Glomerular visceral epithelial cell (primary cell): ENCODE measurements at regions not wholly inside any gene's neighbourhood (a gene's known extent, or its start where the extent isn't known, plus 50 kb on each side); places are given as distances from the start of the nearest gene placed in this dataset.

ENCODE experiments used
- DNase-seq: peaks from one replicate; pipeline ENCODE4 v3.0.0-alpha.2; 2016; ENCODE audit errors: extremely low spot score

DNA sequence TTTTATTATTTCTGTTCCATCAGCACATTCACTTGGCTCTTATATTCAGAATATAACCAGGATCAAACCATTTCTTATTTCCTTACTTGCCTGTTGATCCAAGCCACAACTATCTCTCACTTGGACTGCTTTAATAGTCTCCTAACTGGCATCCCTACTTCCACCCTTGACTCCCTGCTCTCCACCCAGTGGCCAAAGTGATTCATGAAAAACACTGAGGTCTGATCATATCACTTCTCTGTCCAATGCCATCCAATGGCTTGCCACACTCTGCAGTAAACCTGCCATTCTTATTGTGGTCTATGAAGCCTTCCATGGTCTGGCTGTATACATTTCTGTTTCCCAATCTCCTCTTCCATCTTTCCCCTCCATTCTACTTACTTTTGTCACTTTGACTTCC lies 576.1 kb downstream of the PDCD6IP start:
- no peak for DNase-seq

DNA sequence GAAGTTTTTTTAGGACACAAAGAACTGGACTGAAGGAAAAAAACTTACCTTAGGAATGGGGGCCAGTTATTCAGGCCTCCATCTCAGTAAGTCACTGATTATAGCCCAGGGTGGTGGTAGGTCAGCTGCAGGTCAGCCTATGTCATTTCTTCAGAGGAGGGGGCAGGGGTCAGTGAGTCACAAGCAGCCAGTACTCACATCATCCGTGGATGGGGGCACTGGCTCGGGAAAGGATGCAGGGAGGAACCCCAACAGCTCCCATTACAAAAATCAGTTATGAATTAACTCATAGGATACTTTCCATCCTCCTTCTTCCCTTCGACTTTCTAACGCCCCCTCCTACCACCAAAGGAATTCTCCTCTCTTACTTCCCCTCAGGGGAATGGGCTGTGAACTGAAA lies 578.3 kb downstream of the PDCD6IP start:
- no peak for DNase-seq

DNA sequence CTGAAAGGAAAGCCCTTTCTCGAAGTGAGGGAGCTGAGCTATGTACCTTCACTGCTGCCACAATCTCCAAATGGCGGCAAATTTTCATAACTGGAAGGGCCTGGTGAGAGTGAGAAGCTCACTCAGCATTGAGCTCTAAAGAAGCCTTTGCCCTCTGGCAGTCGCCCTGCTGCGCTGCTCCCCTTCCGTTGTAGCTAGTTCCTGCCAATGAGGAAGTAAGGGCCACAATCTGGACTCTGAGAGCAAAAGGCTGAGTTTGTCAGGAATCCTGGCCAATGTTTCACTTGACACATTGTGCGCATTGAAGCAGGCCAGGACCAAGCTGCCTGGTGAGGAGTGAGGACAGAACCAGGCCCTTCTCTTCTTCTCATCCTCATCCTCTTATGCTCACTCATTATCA lies 579.5 kb downstream of the PDCD6IP start:
- DNase-seq, result no peak

DNA sequence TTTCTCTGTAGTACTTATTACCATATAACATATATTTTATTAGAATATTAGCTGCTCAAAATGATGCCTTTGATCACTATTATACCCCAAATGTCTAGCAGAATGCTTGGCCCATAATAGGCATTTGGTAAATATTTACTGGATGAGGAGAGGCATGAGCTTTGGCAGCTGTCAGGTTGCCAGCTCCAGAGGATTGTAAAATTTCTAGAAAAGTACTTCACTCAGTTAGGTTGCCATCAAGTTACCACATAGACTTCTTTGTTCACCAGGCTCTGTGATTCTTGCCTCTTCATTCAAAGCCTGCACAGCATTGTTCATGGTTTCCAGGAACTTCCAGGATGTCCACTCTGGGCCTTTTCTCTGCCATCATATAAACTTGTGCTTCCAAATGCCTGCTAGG lies 582.8 kb downstream of the PDCD6IP start:
- no peak for DNase-seq

DNA sequence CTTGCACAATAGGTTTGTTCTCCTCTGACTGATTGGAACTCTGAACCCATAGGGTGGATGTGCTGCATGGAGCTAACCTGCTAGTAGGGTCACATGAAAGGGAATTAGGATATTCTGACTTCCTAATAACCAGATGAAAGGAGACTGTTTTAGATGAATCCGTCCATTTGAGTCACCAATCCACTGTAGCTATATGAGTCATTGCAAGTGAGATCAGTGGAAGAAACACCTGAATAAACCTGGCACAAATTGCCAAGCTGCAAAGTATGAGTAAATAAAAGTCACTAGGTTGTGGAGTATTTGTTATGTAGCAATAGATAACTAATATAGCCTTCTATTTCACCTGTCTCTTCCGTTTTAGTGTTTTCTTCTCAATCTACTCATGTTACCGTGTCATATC lies 584.4 kb downstream of the PDCD6IP start:
- DNase-seq, result no peak

DNA sequence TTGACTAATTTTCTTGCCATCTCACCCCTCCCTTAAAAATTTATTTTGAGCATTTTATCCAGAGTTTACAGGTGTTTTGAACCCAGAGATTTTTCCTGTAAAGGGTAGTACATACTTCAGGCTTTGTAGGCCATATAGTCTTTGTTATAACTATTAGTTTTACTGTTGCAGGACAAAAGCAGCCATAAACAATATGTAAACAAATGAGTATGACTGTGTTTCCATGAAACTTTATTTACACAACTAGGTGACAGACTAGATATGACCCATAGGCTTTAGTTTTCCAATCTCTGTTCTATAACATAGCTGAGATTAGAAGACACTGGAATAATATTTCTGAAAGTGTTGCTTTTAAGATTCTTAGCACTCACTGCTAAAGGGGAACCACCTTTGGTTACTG lies 587.9 kb downstream of the PDCD6IP start:
- no peak for DNase-seq

DNA sequence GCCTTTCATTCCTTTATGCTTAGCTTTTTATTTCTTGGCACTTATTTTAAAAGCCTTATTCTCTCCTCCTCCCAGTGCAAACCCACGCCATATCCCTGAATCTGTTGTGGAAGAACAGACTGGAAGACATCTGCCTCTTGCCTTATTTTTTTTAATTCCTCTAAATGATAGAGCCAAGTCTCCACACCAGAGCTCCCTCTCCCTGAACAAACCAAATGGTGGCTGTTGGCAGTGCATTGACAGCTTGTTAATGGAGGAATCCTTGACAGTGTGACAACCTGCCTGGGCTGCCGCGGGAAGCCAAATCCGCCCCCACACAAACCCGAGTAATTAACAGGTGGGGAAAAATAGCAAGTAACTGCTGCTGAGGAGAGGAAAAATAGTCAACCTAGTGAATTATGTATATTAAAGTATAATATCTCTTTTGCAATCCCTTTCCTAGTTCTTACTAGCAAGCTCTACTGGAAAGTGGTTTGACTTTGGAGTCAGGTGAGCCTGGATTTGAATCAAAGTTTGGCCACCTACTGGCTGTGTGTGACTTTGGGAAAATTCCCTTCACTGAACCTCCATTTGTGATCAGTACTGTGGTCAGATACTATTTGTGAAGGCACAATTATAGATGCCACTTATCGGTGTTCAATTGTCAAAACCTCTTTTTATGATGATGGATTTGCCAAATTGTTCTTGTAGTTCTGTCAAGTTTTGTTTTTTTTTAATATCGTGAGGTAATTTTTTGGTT lies 589.6 kb downstream of the PDCD6IP start:
- no peak for DNase-seq

DNA sequence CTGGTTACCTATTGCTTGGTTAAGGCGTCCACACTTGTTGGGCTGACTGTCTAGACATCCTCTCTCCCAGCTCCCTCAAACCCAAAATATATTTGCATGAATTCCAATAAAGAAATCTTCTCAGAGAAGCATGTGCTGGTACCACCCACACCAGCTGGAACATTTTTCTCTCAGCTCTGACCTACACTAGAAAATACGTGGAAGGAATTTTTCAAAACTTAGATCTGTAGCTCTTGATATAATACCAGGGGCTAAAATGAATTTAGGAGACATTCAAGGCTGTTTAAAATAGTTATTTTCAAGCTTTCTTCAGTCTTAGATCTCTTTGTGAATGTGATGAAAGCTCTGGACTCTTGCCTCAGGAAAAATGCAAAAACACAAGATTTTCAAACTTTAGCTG lies 590.4 kb downstream of the PDCD6IP start:
- no peak for DNase-seq

DNA sequence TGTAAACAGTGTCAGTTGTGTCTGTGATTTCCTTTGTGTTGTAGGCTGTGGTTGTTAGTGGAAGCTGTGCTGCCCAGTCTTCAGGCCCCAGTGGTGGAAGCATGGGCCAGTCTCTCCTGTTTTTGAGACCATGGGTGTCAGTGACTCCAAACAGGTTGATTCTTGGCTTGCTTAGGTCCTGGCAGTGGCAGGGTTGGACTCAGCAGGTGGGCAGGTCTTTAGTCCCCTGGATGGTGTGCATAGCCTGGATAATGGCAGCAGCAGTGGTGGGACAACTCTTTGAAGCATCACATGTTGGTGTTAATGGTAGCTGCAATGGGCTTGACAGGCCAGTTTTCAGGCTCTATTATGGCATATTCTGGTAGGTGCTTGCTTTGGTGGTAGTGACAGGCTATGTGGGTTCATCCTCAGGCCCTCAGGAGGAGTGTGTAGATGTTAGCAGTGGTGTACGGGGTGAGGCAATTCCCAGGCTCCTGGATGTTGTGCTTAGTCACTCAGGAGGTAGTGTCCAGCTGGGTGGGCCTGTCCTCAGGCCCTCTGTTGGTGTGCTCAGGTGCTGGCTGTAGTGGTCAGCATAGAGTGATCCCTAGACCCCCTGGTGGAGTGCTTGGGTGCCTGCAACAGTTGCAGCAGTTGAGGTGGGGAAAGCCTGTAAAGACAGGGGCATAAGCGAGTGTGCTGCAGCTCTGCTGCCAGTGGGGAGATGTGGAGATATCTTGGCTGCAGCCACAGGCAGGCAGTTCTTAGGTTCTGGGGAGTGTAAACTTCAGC lies 596.7 kb downstream of the PDCD6IP start:
- no peak for DNase-seq

DNA sequence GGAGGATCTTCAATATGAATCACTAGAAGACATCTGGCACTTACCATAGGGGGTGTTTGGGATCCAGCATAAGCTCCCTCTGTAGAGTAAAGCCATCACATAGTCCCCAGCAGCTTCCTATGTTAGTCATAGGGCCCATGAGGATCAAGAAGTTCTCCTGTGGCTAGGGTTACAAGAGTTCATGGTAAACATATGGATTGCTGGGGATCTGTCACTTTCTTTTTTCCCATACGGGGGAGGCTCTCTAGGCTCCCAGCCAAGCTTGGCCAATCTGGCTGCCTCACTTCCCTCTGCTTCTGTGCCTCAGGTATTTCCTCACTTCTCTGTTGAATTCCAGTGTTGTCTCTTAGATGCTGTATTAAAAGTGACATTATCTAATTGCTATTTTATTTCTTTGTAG lies 597.9 kb downstream of the PDCD6IP start:
- no peak for DNase-seq

DNA sequence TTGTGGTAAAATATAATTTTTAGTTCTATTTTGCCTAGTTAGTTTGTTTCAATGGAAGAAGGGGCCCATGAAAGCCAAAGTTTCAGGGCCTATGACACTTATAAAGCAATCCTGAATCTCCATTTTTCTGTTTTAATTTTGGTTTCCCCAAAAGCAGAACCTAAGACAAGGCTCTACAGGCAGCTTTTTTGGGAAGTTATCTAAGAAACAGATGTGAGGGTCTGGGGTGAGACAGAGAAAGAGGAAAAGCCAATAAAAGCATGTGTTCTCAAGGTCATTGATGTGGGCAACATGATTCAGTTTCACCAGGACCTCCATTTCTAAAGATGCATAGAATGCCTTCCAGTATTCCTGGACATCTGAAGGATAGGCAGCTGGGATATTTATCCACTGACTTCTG lies 598.5 kb downstream of the PDCD6IP start:
- no peak for DNase-seq

DNA sequence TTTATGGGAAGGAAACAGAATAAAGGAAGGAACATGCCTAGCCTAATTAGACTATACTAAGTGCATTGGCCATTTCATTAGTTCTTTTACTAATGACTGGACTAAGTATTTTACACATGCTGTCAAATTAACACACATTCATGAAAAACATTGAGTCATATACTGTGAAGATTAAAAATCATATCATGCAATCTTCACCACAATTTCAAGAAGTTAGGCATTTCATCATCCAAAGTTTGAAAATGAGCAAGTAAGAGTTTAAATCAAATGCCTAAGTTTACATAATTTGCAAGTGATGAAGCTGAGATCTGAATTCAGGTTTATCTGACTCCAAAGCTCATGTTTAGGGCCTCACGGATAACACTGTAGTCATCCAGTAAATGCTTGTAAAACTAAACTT lies 601.0 kb downstream of the PDCD6IP start:
- no peak for DNase-seq

DNA sequence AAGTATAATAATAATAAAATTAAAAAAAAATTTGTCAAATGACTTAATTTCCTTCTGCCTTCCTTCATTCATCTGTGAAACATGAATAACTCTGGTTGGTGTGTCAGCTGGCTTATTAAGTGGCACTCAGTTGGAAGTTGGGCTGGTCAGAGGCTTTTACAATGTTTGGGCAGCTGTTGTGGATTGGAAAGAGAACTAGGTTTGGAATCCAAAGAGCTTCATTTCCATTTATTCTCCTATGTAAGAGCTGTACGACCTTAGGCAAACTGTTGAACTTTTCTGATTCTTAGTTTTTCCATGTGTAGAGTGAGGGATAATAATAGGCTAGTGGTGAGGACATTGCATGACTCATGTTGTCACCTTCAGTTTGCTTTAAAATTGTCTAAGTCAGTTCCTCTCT lies 606.7 kb downstream of the PDCD6IP start:
- no peak for DNase-seq

DNA sequence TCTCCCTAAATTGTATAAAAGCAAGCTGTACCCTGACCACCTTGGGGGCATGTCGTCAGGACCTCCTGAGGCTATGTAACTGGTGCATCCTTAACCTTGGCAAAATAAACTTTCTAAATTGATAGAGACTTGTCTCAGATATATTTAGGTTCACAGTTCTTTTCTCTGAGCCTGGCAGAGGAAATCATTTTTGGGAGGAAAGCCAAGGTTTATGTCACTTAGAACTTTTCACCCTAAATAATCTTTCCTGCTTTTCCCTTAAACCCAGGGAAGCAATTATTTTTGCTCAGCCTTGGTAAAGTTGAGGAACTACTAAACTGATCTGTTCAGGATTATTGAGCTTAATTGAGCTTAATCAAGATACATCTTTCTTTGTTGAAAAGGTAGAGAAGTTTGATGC lies 608.9 kb downstream of the PDCD6IP start:
- no peak for DNase-seq

DNA sequence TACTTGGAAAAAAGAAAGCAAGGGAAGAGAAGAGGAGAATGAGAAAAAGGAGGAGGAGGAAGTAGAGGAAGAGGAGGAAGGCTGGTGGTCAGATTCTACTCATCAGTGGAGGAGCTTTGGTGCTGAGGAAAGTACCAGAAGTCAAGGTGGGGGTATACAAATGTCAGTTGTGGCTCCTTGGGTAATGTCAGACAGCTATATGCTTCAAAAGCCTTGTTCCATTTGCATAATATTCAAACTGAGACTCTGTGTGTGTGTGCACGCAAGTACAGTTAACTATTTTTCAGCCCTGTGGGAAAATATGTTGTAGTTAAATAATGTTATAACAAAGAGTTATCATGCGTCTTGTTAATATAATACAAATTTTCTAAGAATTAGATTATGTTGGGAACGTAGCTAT lies 609.7 kb downstream of the PDCD6IP start:
- DNase-seq, result no peak

DNA sequence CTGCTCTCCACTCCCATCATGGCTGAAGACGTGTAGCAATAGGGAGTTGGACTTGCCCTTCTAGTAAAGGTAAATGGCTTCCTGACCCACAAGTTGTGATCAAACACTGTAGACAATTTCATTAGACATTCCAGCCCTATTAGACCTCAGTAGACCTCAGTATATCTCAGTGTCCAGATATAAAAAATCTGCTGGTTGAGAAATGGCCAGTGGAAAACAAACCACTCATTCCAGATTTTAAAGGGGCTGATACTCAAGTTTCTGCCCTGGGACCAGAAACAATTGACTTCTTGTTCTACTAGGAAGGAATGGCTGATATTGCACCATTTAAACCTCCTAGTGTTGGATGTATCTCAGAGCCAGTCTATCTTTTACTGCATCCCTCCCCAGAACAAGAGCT lies 613.2 kb downstream of the PDCD6IP start:
- no peak for DNase-seq

DNA sequence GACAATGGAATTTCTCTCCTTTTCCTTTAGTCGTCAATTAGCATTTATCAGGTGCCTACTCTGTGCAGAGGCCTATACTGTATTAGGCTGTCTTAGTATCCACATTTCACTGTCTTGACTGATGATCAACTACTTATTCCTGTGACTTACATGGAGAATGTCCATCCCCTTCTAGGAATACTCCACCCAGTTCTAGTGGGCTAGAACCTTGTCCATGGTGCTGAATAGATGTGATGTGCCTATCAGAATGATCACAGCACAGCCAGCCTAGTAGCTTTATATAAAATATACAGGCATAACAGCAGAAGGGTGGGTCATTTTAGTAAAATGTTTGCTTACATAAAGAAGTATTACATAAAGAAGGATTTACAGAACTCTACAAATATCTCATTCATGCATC lies 621.4 kb downstream of the PDCD6IP start:
- no peak for DNase-seq

DNA sequence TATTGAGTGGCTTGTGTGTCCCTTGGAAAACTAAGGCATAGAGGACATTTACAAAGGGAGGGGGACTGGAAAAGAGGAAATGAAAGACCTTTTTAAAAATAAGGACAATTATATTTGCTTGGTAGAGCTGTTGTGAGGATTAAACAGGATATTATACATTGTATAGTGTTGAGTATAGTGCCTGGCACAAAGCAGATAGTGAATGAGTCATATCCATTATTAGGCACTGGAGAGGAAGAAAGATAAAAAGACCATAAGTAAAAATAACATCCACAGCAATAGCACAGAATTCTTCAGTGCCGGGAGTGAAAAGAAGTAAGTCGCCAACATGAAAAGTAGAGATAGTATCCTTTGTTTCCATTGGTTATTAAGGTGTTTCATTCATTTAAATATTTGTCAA lies 623.3 kb downstream of the PDCD6IP start:
- DNase-seq, result no peak

DNA sequence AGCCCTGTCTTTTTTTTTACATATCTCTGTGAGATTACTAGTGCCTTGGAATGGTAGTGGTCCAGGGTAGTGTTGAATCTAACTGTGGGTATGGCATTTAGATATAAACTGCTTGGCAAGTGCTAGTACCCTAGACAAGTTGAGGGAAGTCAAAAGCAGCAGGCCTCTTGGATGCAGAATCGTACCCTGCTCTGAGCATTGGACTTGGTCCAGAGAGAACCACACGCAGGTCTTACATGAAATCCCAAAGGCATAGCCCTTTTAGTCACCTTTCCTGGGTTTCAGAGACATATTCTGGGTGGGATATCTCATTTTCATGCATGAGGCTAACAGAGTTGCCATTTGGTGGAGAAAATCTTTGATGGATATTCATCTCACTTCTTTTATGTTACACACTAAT lies 641.4 kb downstream of the PDCD6IP start:
- DNase-seq, result no peak

DNA sequence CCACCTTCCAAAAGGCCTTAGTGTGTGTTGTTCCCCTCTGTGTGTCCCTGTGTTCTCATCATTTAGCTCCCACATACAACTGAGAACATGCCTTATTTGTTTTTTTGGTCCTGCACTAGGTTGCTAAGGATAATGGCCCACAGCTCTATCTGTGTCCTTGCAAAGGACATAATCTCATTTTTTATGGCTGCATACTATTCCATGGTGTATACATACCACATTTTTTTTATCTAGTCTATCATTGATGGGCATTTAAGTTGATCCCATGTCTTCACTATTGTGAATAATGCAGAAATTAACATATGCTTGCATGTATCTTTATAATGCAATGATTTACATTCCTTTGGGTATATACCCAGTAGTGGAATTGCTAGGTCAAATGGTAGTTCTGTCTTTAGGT lies 645.7 kb downstream of the PDCD6IP start:
- no peak for DNase-seq

DNA sequence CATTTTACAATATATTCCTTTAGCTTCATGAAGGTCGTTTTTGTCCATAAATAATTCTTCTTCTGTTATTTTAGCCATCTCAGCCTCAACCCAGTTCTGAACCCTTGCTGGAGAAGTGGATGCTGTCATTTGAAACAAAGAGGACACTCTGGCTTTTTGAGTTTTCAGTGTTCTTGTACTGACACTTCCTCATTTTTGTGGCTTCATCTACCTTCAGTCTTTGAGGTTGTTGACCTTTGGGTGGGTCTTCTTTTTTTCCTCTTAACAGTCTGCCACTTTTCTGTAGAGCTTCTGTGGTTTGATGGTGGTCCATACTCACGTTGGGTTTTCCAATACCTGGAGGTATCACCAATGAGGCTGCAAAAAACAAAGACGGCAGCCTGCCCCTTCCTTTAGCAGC lies 650.9 kb downstream of the PDCD6IP start:
- DNase-seq, result no peak

DNA sequence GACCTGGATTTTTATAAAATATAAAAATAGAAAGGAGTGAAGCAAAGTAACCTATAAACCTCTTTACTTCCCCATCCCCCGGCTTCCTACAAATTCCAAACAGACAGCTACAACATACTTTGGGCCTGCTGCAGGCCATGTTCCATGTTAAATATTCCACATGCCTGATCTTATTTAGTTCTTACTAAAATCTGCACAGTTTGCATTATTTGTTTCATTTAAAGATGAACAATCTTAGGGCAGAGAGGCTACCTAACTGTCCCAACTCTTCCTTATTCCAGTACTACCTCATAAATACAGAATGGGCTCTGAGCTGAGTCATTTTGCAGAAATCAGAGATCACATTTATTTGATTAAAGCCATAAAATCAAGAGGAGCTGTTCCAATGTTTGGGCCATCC lies 665.0 kb downstream of the PDCD6IP start:
- DNase-seq, result no peak

DNA sequence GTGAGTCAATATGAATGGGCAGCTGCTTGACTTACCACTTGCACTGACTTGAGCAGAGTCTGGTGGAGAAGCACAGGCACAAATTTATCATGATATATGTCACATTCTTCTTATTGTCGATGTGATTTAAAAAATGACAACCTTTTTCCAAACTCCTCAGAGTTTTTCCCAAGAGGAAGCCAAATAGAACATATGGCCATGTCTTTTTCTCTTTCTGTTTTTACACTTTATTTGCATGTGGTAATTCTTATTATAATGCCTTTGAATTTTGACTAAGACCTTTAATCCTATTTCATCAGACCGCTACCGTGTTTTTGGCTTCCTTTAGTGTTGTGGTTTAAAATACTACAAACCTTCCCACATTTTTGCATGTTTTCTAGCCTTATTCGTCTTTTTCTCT lies 666.2 kb downstream of the PDCD6IP start:
- DNase-seq, result no peak

DNA sequence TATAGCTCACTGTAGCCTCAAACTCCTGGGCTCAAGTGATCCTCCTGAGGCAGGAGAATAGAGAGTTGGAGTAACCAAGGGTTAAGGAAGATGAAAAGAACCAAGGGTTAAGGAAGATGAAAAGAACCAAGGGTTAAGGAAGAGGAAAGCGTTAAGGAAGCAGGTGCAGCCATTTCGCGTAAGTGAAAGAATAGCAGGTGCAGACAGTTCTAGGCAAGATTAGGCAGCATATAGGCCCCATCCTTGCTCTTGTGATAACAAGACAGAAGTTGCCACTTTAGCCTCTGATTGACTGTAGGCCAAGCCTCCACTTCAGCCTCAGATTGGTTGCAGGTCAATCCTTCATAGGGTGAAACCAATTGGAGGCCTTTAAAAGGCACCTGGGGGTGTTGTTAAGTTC lies 677.4 kb downstream of the PDCD6IP start:
- DNase-seq, result no peak
